KMS-11 (cell line): ENCODE measurements at regions not wholly inside any gene's neighbourhood (a gene's known extent, or its start where the extent isn't known, plus 50 kb on each side); places are given as distances from the start of the nearest gene placed in this dataset.

ENCODE experiments used
- H2AFZ ChIP-seq: fragments of 200-600 bp; sonication (generic); 2 replicates; pipeline ENCODE4 v1.6.1; 2016; ENCODE audit warnings: antibody characterized with exemption, mixed run types, low read depth
- H3K27ac ChIP-seq: fragments of 200-600 bp; sonication (generic); 2 replicates; pipeline ENCODE4 v1.6.1; 2016; ENCODE audit warnings: mild to moderate bottlenecking, mixed run types
- H3K27me3 ChIP-seq: fragments of 200-600 bp; sonication (generic); 2 replicates; pipeline ENCODE4 v1.6.1; 2017; ENCODE audit warnings: mild to moderate bottlenecking, low read depth, mixed run types, moderate library complexity; ENCODE audit not compliant: insufficient read depth
- H3K36me3 ChIP-seq: fragments of 200-600 bp; sonication (generic); 2 replicates; pipeline ENCODE4 v1.6.1; 2017; ENCODE audit warnings: mild to moderate bottlenecking, mixed run types; ENCODE audit not compliant: insufficient read depth
- H3K4me1 ChIP-seq: fragments of 200-600 bp; sonication (generic); 2 replicates; pipeline ENCODE4 v1.6.1; 2016; ENCODE audit warnings: mild to moderate bottlenecking, low read depth, mixed run types; ENCODE audit not compliant: poor library complexity, severe bottlenecking
- H3K4me2 ChIP-seq: fragments of 200-600 bp; sonication (generic); 2 replicates; pipeline ENCODE4 v1.7.0; 2016; ENCODE audit warnings: mild to moderate bottlenecking, mixed run types
- H3K4me3 ChIP-seq: fragments of 200-600 bp; sonication (generic); IDR thresholded peaks from 2 replicates; pipeline ENCODE4 v1.6.1; 2017; ENCODE audit warnings: low read depth, low read length, mixed read lengths; ENCODE audit not compliant: insufficient read depth
- H3K79me2 ChIP-seq: fragments of 200-600 bp; sonication (generic); 2 replicates; pipeline ENCODE4 v1.6.1; 2016; ENCODE audit warnings: low read depth, mixed run types; ENCODE audit not compliant: insufficient read depth
- H3K9ac ChIP-seq: fragments of 200-600 bp; sonication (generic); 2 replicates; pipeline ENCODE4 v1.6.1; 2016; ENCODE audit warnings: mild to moderate bottlenecking, mixed run types
- H4K20me1 ChIP-seq: fragments of 200-600 bp; sonication (generic); 2 replicates; pipeline ENCODE4 v1.6.1; 2016; ENCODE audit warnings: mild to moderate bottlenecking, mixed run types; ENCODE audit not compliant: insufficient read depth
- TF ChIP-seq, protein P1 (sequence below): fragments of 200-600 bp; sonication (generic); conservative IDR thresholded peaks from 2 replicates; pipeline ENCODE4 v1.6.1; 2017; ENCODE audit warnings: low read depth, mild to moderate bottlenecking, antibody characterized with exemption, low read length, moderate library complexity, mixed read lengths

DNA sequence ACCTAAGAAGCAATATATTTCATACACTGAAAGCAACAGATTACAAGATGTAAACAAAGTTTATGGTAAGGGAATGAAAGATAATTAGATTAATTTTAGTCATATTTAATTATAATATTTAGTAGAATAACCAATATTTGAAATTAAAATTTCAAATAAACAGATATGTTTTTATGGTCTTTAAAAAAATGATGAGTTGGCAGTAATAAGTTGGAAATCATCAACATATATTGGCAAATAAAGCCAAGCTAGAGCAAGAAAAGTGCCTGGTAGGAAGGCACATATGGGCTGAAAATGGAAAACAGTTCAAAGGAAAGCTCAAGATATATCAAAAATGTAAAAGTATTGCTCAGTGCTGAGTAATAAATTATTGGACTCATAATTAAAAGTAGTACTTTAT lies 1274.0 kb downstream of the AMY1C start:
- Histone ChIP-seq H3K36me3 (no peaks in the 10 kb centered on the region), H2AFZ (no peak overlapping the region), H3K79me2 (no peaks in the 10 kb centered on the region), H3K4me1 (no peaks in the 10 kb centered on the region), H3K4me3 (no peak overlapping the region), H3K27me3 (no peaks in the 10 kb centered on the region), H3K4me2 (no peak overlapping the region), H3K9ac (no peak overlapping the region), H3K27ac (no peak overlapping the region), H4K20me1 (no peaks in the 10 kb centered on the region)
- TF ChIP-seq, protein P1, sequence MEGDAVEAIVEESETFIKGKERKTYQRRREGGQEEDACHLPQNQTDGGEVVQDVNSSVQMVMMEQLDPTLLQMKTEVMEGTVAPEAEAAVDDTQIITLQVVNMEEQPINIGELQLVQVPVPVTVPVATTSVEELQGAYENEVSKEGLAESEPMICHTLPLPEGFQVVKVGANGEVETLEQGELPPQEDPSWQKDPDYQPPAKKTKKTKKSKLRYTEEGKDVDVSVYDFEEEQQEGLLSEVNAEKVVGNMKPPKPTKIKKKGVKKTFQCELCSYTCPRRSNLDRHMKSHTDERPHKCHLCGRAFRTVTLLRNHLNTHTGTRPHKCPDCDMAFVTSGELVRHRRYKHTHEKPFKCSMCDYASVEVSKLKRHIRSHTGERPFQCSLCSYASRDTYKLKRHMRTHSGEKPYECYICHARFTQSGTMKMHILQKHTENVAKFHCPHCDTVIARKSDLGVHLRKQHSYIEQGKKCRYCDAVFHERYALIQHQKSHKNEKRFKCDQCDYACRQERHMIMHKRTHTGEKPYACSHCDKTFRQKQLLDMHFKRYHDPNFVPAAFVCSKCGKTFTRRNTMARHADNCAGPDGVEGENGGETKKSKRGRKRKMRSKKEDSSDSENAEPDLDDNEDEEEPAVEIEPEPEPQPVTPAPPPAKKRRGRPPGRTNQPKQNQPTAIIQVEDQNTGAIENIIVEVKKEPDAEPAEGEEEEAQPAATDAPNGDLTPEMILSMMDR: no peak

DNA sequence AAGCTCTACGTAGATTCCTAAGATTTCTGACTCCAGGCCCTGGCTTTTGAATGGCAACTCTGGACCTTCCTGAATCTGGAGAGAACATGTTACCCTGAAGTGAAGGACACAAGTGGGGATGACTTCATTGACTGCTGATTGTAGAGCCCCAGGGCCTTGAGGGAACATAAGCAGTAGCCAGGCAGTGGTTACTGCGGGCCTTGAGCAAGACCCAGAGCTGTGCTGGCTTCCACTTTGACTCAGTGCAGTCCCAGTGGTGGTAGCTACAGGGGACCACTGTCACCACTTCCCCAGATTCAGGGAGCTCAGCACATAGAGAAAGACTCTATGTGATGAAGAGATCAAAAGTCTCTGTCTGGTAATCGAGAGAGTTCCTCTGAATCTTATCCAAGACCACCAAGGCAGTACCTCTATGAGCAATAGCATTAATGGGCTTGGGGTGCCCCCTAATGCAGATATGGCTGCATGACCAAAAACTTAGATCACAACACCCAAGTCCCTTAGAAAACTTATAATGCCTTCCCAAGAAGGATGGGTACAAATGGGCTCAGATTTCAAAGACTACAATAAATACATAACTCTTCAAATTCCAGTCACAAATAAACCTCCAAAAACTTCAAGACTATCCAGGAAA lies 1278.3 kb downstream of the AMY1C start:
- H3K9ac ChIP-seq: no peak overlapping the region
- H3K79me2 ChIP-seq: no peaks in the 10 kb centered on the region
- no peak overlapping the region for H3K27ac ChIP-seq
- H3K27me3 ChIP-seq: no peaks in the 10 kb centered on the region
- H3K4me3 ChIP-seq: no peak overlapping the region
- H3K4me1 ChIP-seq: no peaks in the 10 kb centered on the region
- H3K36me3 ChIP-seq: no peaks in the 10 kb centered on the region
- H3K4me2 ChIP-seq: no peak overlapping the region
- TF ChIP-seq, protein P1: no peak
- H4K20me1 ChIP-seq: no peaks in the 10 kb centered on the region
- no peak overlapping the region for H2AFZ ChIP-seq

DNA sequence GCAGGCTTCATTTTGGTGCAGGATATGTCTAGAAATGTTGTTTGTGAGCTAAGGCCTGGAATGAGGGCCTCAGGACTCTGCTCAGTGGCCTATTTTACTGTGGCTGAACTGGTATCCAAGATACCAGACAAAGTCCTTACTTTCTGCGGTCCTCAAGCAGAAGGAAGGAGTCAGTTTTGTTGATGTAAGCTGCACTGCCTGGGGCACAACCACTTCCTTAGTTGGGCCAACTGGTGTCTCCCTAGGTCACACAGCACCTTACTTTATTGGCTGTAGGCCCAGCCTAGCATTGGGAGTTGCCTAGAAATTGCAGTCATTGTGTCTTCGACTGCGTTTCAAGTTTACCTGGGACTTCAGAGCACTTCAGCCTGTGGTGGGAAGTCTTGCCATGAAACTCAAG lies 1322.7 kb downstream of the AMY1C start:
- Histone ChIP-seq H3K9ac (no peak overlapping the region), H3K4me3 (no peak overlapping the region), H3K27ac (no peak overlapping the region), H4K20me1 (no peaks in the 10 kb centered on the region), H3K79me2 (no peaks in the 10 kb centered on the region), H3K4me2 (no peak overlapping the region), H3K27me3 (no peaks in the 10 kb centered on the region), H3K36me3 (no peaks in the 10 kb centered on the region), H3K4me1 (no peaks in the 10 kb centered on the region), H2AFZ (no peak overlapping the region)
- TF ChIP-seq, protein P1: no peak

DNA sequence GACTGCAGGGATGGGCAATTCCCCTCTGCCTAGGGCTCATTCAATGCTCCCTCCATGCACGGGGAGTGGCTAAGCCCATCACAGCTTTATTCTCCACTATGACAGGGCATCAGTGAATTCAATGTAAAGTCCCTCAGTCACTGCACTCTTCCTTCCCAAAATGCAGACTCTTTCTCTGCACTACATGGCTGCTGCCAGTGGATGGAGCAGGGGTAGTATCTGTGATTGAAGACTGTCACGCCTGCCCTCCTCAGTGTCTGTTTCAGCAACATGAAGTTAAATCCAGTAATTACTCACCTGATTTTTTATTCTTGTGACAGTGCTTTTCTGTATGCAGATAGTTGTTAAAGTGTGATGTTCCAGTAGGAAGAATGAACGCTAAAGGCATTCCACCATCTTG lies 1323.2 kb downstream of the AMY1C start:
- Histone ChIP-seq H3K4me2 (no peak overlapping the region), H3K4me3 (no peak overlapping the region), H2AFZ (no peak overlapping the region), H3K27me3 (no peaks in the 10 kb centered on the region), H3K27ac (no peak overlapping the region), H3K36me3 (no peaks in the 10 kb centered on the region), H3K9ac (no peak overlapping the region), H4K20me1 (no peaks in the 10 kb centered on the region), H3K79me2 (no peaks in the 10 kb centered on the region), H3K4me1 (no peaks in the 10 kb centered on the region)
- TF ChIP-seq, protein P1: no peak
